ENCODE measurements at regions not wholly inside any gene's neighbourhood (a gene's known extent, or its start where the extent isn't known, plus 50 kb on each side); places are given as distances from the start of the nearest gene placed in this dataset.
"Not testable (repeated sequence)": the region's sequence is repeated elsewhere in the genome, so short reads cannot be mapped to it uniquely, and the experiment has no call there.

DNA sequence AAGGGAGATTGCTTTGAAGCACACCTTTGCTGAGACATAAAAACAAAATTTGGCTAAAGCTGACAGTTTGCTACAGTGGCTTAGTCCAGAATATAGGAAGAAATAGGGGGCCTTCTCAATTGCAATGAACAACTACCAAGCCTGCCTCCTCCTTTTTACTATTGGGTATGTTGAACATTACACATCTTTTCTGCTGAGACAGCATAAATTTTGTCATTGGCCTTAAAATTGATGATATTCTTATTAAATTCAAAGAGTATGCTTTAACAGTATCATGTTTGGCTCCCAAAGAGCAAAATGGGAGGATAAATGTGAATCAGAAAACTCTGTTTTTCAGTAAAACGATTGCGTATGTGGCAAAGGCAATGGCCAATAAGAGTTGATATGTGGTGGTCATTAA lies 721.9 kb upstream of the IGFBP7 start:
- DNase-seq: no peak

- no peak for DNase-seq
Observed at GRCh38 chr4:57789666-57790065, 679.5 kb upstream of the IGFBP7 start.

DNA sequence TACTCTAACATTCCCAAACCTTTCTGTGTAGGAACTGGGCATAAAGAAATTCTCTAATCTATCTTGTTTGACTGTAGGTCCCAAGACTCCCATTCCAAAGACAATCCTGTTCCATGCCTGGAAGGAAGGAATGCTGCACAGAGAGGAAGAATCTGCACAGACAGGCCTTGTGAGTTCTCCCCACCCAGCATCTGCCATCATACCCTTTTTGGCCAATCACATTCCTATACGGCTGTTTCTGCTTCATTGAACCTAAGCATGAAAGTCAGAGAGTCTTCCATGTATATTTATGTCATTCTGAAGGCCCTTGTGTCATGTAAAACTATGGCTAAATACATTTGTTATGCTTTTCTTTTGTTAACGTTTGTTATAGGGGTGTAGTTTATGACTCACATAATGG lies 667.7 kb upstream of the IGFBP7 start:
- DNase-seq: no peak

- no peak for DNase-seq
Observed at GRCh38 chr4:57774681-57775080, 664.5 kb upstream of the IGFBP7 start.

DNA sequence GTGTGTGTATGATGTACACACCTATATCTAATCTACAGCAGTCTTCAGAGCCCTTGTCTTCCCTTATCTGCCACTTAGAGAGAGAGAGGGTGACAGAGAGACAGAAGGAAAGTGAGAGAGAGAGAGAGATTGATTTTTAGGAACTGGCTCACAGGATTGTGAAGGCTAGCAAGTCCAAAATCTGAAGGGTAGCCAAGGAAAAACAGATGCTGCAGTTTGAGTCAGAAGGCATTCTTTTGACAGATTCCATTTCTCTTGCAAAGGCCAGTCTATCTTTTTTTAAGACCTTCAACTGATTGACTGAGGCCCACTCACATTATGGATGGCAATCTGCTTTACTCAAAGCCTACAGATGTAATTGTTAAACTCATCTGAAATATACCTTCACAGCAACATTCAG lies 664.0 kb upstream of the IGFBP7 start:
- no peak for DNase-seq

- no peak for DNase-seq
Observed at GRCh38 chr4:57766341-57766740, 656.2 kb upstream of the IGFBP7 start.

GRCh38 chr4:57764856-57765255 lies 654.7 kb upstream of the IGFBP7 start:
- DNase-seq: no peak

DNA sequence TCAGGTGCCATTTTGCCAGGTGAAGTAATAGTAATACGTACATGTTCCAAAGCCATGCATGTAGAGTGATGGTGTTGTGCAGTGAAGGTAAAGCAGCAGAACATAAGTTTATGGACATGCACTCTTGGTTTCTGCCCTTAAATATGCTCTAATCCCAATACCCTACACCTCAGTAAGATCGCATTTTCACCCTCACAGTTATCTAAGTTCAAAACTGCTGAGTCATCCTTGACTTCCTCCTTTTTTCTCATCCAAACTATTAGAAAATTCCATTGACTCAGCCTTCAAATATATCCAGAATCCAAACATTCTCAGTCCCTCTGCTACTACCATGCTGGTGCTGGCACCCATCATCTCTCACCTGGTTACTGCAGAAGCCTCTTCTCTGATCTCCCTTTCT lies 652.9 kb upstream of the IGFBP7 start:
- no peak for DNase-seq

DNA sequence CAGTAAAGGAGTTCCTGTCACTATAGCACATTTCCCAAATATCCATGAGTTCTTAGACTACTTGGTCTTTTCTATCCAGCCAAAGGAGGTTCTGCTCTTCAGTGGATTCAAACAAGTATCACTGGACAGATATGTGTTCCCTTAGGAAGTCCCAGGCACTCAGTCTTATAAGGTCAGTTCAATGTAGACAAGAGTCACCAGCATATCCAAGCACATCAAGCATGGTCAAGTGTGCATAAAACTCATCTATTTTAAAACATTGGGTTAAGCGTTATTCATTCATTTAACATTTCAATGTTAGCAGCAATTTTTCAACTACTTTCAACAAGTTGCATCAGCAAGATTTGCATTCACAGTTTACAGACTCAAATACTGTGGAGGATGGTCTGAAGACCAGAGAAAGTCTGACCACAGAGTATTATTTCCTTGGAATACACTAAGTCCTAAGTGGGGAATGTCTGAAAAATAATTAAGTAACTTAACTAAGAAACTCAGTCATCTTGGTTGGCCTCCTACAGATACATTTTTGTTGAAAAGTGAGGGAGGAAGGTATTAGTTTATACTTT lies 630.5 kb upstream of the IGFBP7 start:
- DNase-seq: no peak

DNA sequence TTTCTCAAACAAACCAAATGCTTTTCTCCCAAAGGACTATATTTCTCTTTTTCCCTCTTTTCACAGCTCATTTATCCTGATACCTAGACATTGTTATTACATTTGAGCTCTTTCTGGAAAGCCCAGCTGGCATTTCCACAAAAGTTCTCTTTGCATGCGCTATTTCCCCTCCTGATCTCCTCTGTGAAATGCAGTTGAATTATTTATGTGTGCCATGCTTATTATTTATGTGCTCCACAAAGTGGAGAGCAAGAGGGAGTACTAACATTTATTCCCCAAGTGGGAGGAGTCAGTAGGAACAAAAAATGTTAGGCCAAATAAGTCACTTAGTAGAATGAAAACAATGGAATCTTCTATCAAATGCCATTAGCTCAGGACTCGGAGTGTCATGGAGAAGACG lies 626.6 kb upstream of the IGFBP7 start:
- no peak for DNase-seq

GRCh38 chr4:57734104-57734670 lies 624.0 kb upstream of the IGFBP7 start:
- DNase-seq: no peak

GRCh38 chr4:57729775-57730570 lies 619.8 kb upstream of the IGFBP7 start:
- DNase-seq: not testable (repeated sequence)

GRCh38 chr4:57726154-57726553 lies 616.0 kb upstream of the IGFBP7 start:
- DNase-seq: no peak

DNA sequence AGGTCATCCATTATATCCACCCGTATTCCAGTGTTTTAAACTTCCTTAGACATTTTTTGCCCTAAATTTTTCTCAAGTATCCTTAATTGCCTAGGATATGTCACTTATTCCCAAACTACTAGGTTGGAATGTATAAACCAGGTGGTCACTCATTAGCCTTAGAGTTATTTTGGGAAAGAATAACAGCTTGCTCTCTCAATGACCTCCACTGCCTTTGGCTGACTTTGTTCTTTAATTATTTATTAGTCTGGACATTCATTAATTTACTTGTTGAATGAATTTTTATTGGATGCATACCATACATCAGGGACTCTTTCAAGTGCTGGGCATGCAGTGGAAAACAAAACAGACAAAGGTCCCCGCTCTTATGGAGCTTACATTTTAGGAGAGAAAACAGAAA lies 609.3 kb upstream of the IGFBP7 start:
- no peak for DNase-seq

DNA sequence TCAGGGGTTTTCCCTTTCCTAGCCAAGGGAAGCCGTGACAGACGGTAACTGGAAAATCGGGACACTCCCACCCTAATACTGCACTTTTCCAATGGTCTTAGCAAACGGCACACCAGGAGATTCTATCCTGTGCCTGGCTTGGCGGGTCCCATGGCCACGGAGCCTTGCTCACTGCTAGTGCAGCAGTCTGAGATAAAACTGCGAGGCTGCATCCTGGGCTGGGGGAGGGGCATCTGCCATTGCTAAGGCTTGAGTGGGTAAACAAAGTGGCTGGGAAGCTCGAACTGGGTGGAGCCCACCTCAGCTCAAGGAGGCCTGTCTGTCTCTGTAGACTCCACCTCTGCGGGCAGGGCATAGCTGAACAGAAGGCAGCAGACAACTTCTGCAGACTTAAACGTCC lies 604.1 kb upstream of the IGFBP7 start:
- DNase-seq: not testable (repeated sequence)

DNA sequence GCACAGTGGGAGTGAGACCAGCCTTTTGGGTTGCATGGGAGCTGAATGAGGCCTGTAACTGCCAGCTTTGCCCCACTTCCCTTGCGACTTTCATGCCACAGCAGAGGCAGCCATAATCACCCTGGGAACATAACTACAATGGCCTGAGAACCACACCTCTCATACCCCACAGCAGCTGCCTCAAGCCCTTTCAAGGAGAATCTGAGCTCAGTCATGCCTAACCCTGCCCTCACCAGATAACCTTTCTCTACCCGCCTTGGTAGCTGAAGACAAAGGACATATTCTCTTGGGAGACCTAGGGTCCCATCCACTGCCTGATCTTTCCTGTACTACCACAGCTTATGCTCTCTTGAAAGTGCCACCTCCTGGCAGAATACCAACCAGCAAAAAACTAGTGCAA lies 599.9 kb upstream of the IGFBP7 start:
- no peak for DNase-seq

- no peak for DNase-seq
Observed at GRCh38 chr4:57691370-57691769, 581.2 kb upstream of the IGFBP7 start.

DNA sequence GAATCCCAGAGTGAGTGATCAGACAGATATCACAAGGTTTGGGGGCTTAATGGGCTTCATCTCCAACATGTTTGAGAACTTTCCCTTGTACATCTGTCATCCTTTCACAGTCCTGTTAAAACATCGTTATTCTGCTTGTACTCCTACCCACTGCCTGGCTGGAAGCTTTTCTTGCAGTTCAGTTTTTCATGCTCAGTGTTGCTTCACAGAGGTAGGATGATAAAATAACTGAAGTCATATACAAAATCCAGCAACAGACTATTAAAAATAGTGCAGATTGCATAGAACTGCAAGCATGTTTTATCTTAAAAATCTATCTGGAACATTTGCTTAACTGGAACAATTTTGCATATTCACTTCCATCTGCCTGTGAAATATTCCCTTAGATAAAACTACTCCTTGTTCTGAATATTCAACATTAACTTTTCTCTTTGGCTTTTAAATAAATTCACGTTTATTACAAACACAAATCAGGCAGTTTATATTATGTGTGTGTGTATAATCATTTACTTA lies 579.6 kb upstream of the IGFBP7 start:
- no peak for DNase-seq

DNA sequence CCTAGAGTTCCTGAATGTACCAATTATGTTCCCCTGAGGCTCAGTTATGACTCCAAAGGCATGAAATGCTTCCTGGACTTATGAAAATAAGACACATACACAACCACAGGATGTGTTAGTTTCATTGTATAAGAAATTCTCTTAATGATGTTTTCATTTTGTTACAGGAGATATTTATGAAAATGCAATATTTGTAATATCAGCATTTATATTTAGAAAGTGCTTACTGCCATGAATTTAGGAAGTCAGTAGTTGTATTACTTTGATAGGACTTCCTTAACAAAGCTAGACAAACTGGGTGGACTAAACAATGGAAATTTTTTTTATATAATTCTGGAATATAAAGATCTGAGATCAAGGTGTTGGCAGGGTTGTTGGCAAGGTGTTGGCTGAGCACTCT lies 572.1 kb upstream of the IGFBP7 start:
- DNase-seq: no peak

GRCh38 chr4:57679969-57680368 lies 569.8 kb upstream of the IGFBP7 start:
- DNase-seq: no peak

- DNase-seq: no peak
Observed at GRCh38 chr4:57676394-57676793, 566.2 kb upstream of the IGFBP7 start.

DNA sequence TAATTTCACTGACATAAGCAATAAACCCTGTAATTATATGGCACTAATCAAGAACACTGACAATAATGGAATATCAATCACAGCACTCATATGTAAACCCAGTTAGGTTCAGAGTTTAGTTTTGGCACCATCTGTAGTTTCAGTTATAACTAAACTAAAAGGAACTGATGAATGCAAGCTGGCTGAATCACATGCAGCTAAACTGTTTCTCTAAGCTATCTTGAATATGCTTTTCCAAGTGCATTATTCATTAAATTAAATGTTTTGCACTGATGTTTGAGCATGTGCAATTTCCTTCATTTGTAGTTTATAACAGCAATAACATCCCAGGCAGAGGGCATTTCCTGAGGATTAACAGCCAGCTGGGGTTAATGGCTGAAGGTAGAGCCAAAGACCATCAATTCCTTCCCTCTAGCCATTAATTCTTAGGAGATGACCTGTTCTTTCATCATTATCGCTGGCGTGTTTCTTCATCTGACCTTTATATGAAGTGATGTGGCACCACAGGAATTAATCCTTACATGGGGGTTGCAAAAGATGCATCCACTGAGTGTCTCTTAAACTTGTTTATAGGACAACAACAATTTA lies 562.8 kb upstream of the IGFBP7 start:
- DNase-seq: no peak

- no peak for DNase-seq
Observed at GRCh38 chr4:57668621-57669020, 558.4 kb upstream of the IGFBP7 start.

DNA sequence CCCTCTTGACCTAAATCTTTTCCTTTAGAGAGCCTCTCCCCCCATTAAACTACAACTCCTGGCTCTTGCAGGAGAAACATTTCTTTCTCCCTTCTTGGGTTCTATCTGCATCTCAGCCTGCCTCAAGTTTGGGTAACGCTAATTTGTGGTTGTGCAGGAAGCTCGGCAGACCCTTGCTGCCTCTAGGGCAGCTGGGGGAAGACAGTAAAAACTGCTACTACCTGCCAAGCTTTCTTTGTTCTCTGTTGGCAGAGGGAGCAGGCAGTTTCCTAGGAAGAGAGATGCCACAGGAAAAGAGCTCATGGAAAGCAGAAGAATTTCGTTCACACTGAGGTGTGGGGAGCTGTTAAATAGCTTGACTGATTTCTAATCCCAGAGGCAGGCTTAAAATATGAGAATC lies 555.6 kb upstream of the IGFBP7 start:
- no peak for DNase-seq

Data from activated naive CD4-positive, alpha-beta T cell (primary cell).